GM19463 (cell line): ENCODE measurements at regions not wholly inside any gene's neighbourhood (a gene's known extent, or its start where the extent isn't known, plus 50 kb on each side); places are given as distances from the start of the nearest gene placed in this dataset.

Experiments used
- ATAC-seq: cut with Tn5 transposase; IDR thresholded peaks from one replicate; pipeline ENCODE4 v1.9.1; 2021; ENCODE audit warnings: mild to moderate bottlenecking, moderate library complexity; ENCODE audit not compliant: unreplicated experiment

DNA sequence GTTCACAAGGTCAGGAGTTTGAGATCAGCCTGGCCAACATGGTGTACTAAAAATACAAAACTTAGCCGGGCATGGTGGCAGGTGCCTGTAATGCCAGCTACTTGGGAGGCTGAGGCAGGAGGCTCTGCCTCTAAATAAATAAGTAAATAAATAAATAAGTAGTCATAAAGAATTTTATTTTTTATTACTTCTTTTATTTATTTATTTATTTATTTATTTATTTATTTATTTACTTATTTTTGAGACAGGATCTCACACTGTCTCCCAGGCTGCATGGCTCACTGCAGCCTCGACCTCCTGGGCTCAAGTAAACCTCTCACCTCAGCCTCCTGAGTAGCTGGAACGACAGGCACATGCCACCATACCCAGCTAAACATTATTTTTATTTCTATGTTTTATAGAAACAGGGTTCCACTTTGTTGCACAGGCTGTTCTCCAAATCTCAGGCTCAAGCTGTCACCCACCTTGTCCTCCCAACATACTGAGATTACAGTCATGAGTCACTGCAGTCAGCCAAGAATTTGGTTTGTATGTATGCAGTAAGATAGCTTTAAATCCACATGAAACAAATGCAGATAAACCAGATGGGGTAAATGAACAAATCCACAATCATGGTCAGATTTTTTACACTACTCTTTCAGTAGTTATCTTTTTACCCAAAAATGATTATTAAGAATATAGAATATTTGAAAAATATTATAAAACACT lies 523.3 kb upstream of the RGS18 start:
- ATAC-seq: no peak

DNA sequence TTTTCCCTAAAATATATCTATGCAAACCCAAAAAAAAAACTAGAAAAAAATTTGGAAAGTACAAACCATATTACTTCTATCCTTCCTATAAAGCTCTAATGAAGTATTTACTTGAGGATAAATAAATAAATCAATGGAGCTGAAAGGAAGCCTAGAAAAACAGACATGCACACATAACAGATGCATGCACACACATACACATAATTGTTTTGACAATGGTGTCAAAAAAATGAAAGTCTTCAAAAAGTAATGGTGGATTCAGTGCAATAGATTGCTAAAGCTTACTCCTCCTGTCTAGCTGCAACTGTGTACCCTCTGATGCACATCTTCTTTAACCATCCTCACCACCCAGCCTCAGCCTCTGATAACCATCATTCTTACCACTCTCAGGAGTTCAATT lies 521.9 kb upstream of the RGS18 start:
- ATAC-seq: no peak

DNA sequence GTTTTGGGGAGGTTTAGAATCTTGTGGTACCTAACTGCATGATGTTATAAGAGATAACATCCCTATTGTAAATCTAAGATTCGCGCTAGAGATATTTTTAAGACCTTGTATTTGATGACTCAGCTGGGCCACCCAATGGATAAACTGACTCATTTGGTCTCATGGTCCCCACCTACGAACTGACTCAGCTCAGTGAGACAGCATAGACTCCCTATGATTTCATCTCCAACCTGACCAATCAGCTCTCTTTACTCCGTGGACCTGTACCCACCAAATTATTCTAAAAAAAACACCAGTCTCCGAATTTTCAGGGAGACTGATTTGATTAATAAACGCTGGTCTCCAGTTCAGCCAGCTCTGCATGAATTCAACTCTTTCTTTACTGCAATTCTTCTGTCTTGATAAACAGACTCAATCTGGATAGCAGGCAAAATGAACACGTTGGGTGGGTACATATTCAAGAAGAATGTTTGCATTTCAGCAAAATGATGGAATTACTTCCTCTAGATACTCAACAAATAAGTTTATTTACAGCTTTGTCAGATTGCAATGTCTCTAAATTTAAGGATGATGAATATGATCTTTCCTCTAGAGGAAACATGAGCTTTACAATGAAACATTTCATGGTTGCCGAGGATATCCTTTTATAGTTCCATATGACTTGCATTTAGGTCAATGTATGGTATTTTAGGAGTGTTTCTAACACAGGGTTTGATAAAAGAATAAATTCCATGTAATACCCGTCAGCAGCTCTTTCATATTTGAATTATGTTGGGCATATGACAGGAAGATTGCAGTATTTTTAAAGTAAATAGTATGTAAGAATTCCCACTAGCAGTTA lies 516.6 kb upstream of the RGS18 start:
- ATAC-seq: no peak

DNA sequence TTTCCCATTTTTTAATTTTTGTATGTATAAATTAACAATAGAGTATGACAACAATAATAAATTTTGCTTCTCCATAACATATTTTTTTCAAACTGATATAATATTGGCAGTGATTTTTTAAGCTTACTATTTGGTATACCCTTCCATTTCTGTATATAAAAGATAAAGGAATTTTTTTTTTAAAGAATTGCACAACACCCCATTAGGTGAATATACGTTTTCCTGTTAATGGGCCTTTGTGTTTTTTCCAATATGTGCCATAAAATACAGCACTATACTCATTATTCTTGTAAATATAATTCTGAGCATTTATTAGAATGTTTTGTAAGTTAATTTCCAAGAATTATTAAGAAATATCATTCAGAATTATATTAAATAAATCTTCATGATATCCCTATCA lies 515.2 kb upstream of the RGS18 start:
- ATAC-seq: no peak

DNA sequence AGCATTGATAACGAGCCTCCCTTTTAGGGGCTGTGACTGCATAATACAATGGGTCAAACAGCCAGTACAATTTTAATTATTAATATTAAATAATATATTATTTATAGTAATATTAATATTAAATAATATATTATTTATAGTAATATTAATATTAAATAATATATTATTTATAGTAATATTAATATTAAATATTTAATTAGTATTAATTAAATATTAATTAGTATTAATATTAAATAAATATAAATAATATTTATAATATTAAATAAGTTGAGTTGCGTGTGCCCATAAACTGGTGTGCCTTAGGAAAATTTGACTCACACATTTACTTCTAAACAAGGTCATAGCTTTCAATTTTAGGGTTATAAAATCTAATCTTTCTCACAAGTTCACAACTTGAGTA lies 509.3 kb upstream of the RGS18 start:
- ATAC-seq: no peak

DNA sequence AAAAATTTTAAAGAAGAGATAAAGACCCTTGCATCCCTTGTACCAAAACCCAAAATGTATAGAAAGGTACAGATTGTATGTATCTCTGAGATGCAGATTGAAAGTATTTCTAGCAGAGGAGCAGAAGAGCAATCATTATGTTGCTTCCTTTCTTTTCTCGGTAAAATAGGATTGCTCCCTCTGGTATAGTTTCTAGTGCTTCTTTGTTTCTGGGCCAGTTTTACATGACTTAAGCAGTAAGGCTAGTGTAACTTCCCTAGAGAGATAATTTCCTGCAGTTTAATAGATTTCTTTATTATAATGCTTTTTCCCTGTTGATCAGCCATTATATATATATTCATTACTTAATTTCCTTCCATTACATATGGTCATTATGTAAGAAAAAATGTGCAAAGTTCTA lies 496.2 kb upstream of the RGS18 start:
- no peak for ATAC-seq

DNA sequence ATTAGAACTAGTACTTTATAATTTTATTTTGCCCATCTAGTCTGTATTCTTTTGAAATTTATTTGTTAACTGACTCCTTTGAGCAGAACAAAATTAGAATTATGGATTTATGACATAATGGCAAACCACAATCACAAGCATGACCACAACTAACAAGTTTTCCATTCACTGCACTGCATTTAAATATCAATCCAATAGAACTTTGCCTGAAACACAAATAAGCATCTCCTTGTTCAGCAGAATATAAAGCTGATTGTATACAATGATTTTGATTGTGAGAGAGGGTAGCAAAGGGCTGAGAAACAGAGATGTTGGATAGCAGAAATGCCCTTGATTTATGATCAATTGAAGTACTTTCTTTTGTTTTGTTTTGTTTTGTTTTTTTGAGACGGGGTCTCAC lies 495.5 kb upstream of the RGS18 start:
- no peak for ATAC-seq

DNA sequence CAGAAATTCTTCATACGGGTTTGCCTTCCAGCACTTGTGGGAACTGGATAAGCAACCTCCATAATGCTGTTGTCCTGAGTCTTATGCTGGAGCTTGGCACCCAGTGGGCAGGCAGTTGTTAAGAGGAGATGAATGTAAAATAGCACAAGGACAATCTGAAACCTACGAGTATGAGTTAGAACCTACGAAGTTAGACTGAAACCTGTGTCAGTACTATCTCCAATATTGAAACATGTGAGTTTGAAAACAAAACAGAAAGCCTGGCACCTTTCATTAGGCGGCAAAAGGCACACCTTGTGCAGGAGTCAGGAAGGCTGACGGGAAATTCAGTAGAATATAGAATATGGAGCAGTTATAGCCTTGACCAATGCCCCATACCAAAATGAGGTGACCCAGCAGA lies 489.7 kb upstream of the RGS18 start:
- ATAC-seq: no peak

DNA sequence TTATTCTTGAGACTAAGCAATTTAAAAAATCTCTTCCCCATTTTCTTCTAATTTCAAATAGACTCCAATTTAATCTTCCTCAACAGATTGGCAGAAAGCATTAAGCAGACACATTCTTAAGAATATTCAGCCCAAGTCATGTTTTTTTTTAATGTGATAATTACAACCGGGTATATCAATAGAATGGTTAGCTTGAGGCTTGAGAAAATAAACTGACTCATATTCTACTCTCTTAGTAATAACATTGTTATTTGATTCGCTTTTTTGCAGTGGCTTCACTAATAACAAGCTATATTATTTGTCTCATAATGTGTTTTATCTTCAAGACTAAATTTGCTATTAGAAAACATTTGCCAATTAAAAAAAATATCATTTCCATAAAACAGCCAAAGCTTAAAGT lies 488.6 kb upstream of the RGS18 start:
- ATAC-seq: no peak

DNA sequence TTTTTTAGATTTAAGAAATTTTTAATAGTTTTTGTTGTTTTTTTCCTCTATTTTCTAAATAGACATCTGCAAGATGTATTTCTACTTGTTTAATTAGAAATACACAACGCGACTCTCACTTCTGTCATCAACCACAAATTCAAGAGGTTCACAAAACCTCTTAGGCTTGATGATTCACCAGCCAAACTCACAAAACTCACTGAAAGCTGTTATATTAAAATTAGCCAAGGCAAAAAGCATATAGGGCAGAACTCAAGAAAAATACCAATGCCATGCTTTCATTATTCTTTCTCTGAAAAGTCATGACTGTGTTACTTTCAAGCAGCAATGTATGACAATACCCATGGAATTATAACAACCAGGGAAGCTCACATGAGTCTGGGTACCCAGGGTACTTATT lies 487.0 kb upstream of the RGS18 start:
- no peak for ATAC-seq

DNA sequence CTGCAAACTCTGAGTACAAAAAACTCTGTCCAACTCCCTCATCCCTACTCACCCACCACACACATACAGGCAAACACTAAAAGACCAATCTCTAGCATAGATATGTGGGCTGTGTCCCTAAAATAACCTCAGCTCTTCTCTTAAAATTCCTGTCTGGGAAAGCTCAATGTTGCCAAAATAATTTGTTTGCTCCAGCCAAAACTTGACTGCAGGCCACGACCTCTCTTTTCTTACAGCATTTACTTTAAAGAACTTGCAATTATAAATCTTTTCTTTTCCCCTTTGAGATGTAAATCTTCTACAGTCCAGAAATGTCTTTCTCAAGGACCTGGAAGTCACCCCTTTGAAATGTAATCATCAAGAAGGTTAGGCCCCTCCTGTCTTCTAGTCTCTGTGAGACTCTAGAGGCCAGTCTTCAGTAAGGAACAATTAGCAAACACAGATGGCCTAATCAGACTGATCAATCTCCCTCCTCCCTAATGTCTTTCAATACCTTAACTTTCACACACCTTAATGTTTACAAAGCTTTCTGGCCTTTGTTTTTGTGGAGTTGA lies 483.6 kb upstream of the RGS18 start:
- no peak for ATAC-seq

DNA sequence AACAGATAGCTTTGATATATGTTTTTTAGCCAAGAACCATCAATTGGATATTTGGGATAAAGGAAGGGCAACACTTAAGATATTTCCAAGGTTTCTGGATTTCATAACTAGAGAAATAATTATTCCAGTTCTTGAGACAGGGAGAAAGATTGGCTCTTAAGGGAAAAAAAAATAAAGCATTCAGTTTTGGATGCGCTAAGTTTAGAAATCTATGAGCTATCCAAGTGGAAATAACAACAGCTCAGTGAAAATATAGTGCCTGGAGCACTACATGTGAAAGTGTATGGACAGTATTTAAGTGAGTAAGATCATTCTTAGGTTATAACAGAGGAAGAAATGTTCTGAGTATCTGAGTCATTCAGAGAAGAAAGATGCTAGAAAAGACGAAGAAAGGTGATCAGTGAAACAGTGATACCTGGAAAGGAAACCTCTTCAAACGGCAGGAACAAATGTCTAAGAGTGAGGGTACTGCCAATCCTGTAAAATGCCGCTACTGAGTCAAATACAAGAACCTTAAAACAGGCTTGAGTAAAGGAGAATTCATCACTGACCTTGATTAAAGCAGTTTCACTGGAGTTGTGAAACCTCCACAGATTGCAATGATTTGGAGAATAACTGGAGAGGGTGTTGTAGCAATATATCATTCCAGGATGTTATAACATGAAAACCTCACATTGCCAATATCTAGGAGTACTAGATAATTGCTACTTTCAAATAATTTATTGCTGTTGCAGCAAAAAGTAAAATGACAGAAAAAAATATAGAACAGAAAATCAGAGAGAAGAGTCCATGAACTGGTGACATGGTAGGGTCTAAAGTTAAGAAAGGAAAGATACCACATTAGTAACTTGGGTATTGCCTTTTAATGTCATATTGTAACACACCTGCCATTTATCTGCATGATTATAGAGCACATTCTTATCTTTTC lies 482.1 kb upstream of the RGS18 start:
- no peak for ATAC-seq

DNA sequence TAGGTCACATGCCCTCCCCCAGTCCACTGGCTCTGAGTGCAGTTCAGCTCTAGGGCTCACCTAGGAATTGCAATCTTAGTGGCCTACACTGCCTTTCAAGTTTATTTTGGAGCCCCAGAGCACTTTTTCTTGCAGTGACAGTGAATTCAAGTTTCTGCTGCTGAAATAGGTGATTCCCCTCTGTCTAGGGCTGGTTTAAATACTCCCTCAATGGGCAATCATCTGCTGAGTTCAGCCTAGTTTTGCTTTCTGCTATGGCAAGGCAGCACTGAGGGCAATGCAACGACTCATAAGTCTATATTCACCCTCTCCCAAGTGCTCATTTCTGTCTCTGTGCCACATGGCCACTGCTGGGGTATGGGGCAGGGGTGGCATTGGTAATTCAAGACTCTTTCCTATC lies 472.6 kb upstream of the RGS18 start:
- ATAC-seq: no peak

DNA sequence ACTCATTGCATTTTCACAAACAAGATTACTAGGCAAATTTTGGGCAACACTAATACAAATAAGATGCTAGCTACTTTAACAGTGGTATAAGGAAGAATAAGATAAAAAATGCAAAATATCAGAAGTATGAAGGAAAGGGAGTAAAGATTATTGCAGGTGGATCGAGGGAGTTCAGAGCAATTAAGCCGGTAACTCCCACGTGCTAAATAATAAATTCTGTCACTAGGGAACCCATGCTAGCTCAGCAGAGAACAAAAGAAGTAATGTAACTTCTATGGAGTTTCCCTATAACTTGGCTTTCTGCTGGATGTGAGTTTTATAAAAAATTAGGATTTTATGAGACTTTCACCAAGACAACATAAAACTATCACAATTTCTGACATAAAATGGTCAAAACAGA lies 470.5 kb upstream of the RGS18 start:
- ATAC-seq: no peak

DNA sequence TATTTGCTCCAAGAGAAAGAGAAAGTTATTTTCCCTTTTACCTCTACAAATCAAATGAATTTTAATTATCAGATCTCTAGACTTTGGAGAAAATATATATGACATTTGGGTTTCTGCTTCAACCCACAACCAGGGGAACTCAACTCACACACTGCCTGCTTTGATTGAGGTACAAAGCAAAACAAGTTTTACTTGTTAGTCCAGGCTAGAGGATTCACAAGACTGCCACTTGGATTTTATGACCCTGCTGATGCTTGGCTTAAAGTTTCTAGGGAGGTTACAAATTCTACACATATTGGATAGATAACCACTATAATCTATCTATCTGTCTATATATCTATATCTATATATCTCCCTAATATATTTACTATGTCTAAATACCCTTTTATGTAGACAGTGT lies 467.3 kb upstream of the RGS18 start:
- ATAC-seq: no peak

DNA sequence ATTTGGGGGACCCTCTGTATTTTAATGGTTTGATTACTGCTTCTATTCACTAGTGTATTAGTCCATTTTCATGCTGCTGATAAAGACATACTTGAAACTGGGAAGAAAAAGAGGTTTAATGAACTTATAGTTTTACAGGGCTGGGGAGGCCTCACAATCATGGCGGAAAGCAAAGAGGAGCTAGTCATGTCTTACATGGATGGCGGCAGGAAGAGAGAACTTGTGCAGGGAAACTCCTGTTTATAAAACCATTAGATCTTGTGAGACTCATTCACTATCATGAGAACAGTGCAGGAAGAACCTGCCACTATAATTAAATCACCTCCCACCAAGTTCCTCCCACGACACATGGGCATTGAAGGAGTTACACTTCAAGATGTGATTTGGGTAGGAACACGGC lies 464.5 kb upstream of the RGS18 start:
- no peak for ATAC-seq

DNA sequence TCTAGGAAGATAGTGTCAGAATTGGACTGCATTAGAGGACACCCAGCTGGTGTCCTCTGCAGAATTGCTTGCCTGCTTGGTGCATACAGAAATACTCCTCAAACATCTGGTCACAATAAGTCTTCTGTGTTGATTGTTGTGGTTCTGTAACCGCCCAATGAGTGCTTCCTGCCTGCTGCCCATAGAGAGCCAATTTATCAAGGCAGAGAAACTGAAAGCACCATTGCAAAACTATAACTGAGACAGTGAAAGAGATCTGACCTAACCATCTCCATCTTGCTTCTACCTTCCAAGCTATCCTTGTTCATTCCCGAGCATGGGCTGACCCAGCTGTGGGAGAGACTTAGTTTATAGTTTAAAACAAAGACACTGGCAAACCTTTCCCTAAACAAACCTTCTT lies 462.4 kb upstream of the RGS18 start:
- ATAC-seq: peak; percentile 84

DNA sequence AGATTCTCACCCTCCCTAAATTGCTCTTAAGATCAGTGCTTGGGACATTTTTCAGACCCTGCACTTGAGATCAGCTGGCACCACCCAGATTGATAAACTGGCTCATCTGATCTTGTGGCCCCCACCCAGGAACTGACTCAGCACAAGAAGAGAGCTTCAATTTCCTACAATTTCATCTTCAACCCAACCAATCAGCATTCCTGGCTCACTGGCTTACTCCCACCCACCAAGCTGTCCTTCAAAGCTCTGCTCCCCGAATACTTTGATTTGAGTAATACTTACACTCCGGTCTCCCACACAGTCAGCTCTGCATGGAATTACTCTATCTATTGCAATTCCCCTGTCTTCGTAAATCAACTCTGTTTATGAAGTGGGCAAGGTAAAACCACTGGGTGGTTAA lies 461.9 kb upstream of the RGS18 start:
- ATAC-seq: no peak

DNA sequence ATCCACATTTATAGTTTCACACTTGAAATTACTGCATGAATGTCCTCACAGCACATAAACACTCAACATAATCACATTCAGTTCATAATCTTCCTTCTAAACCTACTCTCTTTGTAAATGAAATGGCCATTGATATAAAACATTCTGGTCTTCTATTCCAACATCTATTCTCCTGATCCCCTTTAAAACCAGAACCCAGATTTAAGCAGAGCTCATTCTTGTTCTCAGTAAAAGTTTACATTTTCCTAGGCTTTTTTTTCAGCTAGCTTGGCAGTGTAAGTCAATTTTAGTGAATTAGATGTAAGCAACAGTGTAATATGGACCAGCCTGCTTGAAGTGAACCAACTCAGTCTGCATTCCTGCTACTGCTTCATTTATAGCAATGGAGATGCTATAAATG lies 460.7 kb upstream of the RGS18 start:
- ATAC-seq: no peak

DNA sequence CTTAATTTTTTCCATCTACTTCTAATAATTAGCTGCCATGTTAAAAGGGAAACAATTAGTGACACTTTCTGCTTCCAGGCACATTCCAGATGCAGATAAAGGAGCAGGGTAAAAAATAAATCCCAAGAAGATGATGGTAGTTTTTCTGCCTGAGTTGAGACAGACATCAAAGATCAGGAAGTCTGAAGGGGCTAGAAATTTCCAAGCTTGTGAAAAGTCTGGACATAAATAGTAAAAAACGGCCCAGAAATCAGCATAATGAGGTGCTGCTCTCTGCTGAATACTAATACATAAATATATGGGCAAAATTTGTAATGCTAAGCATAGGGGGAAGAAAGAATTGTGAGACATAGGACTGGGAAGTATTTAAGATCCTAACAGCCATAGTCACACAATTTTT lies 460.0 kb upstream of the RGS18 start:
- ATAC-seq: no peak

DNA sequence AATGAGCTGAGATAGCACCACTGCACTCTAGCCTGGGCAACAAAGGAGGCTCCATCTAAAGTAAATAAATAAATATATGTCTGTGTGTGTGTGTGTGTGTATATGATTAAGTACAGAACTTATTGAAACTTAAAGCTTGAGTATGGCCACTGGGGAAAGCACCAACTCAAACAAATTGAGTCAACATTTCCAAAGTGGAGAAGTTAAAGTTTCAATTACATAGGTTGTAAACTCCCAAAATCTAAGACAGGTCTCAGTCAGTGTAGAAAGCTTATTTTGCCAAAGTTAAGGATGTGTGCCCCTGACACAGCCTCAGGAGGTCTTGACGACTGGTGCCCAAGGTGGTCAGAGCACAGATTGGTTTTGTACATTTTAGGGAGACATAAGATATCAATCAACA lies 458.9 kb upstream of the RGS18 start:
- ATAC-seq: no peak
